Cardiac septum (tissue), 1 donor: ENCODE measurements at regions not wholly inside any gene's neighbourhood (a gene's known extent, or its start where the extent isn't known, plus 50 kb on each side); places are given as distances from the start of the nearest gene placed in this dataset.

Source experiments
- DNase-seq: peaks from one replicate; pipeline ENCODE4 v3.0.0-alpha.2; 2020; ENCODE audit warnings: low spot score
- intact Hi-C: fragments of 100-400 bp; cut with DNase I; formaldehyde crosslinking; loops from one replicate; pipeline ENCODE4 v1.14.0; 2022
- donor health status: DM: no; HTN: no; CAD: no.

DNA sequence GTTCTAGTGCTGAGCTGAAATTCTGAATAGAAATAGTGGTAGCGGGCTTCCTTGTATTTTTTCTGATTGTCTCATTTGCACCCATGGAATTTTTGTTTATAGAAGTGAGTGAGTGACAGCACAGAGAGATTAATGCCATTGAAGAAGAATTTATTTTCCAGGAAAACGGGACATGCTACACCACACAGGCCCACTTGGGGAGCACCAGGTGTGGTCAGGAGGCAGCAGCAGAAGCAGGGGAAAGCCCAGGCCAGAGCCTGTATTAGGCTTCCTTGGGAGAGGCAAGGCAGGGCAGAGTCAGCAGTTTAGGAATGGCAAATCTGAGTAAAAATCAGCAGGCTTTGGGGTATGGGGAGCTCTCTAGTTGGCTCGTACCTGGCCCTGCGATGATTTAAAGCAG lies 88.4 kb upstream of the ATP11B start:
- no peak for DNase-seq
- intact Hi-C loops = no loop called here

DNA sequence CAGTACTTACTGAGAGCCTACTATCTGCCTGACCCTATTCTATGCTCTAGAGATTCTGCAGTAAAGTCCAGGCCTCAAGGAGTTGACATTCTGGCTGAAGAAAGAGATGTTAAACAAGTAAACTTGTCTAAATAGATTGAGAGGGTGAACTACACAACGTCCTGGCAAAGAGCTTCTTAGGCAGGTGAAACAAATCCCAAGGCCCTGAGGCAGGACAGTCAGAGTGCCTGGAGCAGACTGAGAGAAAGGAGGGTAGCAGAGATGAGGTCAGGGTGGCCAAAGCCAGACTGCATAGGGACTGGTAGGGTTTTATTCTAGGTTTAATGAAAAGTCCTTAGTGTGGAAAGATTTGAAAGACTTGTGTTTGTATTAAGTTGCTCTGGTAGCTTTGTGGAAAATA lies 84.5 kb upstream of the ATP11B start:
- intact Hi-C loops = no loop called here
- no peak for DNase-seq

GRCh38 chr3:182709306-182709705 lies 84.0 kb upstream of the ATP11B start:
- intact Hi-C loops = no loop called here
- DNase-seq = no peak

DNA sequence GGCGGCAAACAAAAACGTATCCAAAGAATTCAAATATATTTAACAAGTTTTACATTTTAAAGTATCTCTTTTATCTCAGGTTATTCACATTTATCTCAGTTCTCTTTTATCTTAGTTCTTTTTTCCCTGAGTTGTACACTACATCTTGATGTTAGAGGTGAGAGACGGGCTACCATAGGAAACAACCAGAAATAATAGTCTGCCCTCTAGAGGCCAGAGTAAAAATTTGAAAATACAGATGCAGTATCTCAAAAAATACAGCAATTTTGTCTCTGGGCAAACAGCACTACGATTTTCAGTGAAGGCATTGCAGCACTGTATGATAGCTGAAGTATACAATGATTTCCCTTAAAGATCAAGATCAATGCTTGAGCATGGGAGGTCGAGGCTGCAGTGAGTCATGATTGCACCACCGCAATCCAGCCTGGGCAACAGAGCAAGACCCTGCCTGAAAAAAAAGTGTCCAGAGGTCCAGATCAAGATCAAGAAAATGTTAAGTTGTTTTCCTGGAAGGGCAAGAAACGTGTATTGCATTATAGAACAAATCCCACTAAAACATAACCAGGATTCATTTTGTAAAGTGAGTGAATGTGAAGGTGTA lies 82.6 kb upstream of the ATP11B start:
- intact Hi-C loops = loop anchor here (5.0 kb wide), 1 partner anchor 82 kb away; the partner anchor contains the start of gene ATP11B
- DNase-seq = no peak

DNA sequence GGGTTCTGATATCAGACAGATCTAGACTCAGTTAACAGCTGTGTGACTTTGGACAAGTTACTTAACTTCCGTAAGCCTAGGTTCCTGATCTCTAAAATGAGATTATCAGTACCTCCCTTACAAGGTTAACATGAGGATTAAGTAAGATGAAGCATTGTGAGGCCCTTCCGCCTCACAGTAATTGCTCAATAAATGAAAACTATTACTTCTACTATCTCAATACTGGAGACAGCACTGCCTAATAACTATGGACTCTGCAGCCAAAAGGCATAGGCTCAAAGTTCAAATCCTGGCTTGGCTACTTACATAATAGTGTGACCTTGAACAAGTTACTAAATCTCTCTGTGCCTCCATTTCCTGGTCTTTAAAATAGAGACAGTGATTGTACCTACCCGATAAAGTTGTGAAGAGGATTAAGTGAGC lies 82.0 kb upstream of the ATP11B start:
- no peak for DNase-seq

DNA sequence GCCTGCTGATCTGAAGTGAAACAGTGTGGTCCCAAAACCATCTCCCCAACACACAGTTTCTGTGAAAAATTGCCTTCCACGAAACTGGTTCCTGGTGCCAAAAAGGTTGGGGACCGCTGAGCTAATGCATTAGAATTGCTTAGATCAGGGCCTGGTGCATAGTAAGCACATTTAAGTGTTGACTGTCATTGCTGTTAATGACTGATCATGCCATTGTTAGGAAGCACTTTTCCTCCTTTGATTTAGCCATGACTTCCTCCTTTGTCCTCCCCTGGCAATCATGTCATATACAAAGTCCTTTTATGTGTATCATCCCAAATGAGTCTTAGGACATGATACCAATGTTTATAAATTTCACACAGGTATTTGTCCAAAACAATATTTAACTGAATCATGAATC lies 81.5 kb upstream of the ATP11B start:
- DNase-seq = no peak
- intact Hi-C loops = loop anchor here (5.0 kb wide), 1 partner anchor 80 kb away; the partner anchor contains the start of gene ATP11B

More for the DNA sequence above, 82.0 kb upstream of the ATP11B start:
- intact Hi-C loops = loop anchor here (5.0 kb wide), 1 partner anchor 81 kb away; the partner anchor contains the start of gene ATP11B

- DNase-seq = no peak
- intact Hi-C loops = loop anchor here (5.0 kb wide), 1 partner anchor 79 kb away; the partner anchor contains the start of gene ATP11B
These were observed 80.2 kb upstream of the ATP11B start for GRCh38 chr3:182713111-182713510.

DNA sequence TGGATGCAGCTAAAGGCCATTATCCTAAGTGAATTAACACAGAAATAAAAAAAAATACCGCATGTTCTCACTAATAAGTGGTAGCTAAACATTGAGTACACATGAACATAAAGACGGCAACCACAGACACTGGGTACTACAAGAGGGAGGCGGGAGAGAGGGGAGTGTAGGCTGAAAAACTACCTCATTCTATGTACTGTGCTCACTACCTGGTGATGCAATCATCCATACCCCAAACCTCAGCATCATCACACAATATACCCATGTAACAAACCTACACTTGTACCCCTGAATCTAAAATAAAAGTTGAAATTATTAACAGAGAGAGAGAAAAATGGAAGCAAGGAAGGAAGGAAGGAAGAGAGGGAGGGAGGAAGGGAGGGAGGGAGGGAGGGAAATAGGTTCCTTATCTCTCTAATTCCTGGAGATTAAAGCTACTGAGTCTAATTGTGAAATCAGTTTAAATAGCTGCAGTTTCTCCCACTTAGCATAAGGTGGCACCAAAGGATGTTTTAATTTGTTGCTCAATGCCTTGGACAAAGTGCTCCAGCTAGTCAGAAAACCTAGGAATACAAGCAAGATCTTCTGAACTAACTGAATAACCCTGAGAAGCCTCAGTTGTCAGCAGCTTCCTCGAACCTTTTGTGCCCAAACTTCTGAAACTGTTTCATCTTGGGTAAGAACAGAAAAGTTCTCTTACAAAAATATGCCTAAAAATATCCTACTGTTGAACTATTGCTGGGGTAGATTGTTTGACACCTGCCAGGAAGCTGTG lies 79.4 kb upstream of the ATP11B start:
- DNase-seq = no peak
- intact Hi-C loops = loop anchor here (1.0 to 5.0 kb wide), 2 partner anchors 78 to 123 kb away; partner anchors contain the start of gene ATP11B

DNA sequence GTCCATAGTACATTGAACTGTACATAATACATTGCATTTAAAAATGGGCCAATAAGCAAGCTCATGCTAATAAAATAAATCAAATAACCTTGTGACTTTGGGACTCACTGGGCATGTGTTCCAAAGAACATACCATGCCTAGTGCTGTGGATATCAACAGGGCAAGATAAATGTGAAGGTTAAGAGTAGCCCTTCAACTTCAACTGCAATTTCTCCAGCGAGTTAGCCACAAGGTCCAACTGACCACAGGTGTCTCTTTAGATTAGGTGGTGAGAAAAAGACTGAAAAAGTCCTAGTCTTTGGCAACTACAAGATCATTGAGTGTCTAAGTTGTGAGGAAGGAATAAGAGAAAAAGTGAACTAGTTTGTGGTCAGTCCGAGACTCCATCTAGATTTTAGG lies 78.3 kb upstream of the ATP11B start:
- DNase-seq = no peak
- intact Hi-C loops = no loop called here

DNA sequence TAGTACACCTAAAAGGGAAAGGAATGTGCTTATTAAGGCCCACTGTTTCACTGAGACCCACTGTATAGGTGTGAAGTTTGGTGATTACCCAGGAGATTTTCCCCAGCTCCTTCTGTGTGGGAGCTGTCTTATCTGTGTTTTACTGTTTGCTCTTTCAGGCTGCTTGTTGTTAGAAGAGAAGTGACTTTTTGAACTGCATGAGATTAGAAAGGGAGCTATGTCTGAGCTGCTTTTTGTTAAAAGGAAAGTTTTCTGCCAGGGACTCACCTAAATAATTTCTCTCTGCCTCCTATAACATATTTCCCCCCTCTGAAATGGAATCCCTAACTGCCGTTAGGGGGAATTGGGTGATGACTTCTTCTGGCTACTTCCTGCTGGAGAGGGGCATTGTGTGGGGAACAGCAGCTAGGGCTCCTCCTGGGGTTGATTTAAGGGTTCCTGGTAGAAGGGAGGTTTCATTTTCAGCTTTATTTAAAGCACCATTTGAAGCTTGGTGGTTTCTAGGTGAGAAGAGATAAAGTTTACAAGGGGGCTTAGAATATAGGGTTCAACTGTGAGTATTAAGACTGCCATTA lies 77.1 kb upstream of the ATP11B start:
- intact Hi-C loops = no loop called here
- no peak for DNase-seq

- DNase-seq = no peak
- intact Hi-C loops = no loop called here
These were observed 76.1 kb upstream of the ATP11B start for GRCh38 chr3:182717216-182717615.

GRCh38 chr3:182722907-182723306 lies 70.4 kb upstream of the ATP11B start:
- DNase-seq = no peak
- intact Hi-C loops = no loop called here

GRCh38 chr3:182723596-182723995 lies 69.7 kb upstream of the ATP11B start:
- intact Hi-C loops = no loop called here
- no peak for DNase-seq

DNA sequence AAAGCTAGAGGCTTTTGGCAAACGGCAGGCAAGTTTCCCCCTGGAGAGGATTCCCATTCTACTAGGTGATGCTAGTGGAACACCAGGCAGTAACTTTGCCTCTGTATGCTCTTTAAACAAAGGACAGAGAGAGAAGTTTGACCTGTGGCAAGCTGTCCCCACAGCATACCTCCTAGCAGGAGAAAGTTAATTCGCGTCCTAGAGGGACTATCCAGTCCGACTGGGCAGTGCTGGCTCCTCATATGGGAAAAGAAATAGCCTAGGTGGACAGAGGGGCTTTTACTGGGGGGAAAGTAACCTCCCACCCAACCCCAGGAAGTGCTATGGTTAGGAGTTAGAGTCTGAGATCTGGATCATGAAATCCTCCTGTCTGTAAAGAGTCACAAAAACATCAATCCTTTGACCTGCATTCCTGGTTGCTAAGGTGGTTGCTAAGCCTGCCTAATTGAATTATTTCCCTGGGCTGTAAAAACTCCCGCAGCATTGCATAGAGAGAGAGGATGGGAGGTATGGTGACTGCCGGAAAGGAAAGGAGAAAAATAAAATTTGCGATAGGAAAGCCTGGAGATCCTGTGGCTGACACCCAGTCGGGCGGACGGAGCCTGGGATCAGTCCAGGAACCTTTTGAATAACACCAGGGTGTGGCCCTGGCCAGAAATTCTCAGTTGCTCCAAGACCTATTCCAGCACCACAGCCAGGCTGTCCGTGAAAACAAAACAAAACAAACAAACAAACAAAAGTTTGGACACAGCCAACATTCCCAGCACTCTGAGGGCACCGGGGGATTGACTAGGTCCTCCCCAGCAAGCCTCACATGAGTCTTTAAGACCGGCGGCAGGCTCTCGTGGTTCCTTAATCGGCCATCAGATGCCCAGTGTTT lies 67.7 kb upstream of the ATP11B start:
- intact Hi-C loops = no loop called here
- no peak for DNase-seq

GRCh38 chr3:182726258-182727142 lies 66.8 kb upstream of the ATP11B start:
- intact Hi-C loops = no loop called here

GRCh38 chr3:182728238-182728637 lies 65.1 kb upstream of the ATP11B start:
- intact Hi-C loops = no loop called here
- DNase-seq = no peak

More at GRCh38 chr3:182726258-182727142, 66.8 kb upstream of the ATP11B start:
- DNase-seq = no peak

- intact Hi-C loops = no loop called here
- DNase-seq = no peak
These were observed 63.2 kb upstream of the ATP11B start for GRCh38 chr3:182729903-182730674.

- no peak for DNase-seq
- intact Hi-C loops = no loop called here
These were observed 62.6 kb upstream of the ATP11B start for GRCh38 chr3:182730675-182731042.
